GM19438 (cell line): ENCODE measurements at regions not wholly inside any gene's neighbourhood (a gene's known extent, or its start where the extent isn't known, plus 50 kb on each side); places are given as distances from the start of the nearest gene placed in this dataset.
"Not testable (repeated sequence)": the region's sequence is repeated elsewhere in the genome, so short reads cannot be mapped to it uniquely, and the experiment has no call there.

Experiments used
- ATAC-seq: cut with Tn5 transposase; IDR thresholded peaks from one replicate; pipeline ENCODE4 v1.9.1; 2021; ENCODE audit warnings: low read depth; ENCODE audit not compliant: unreplicated experiment

- ATAC-seq = no peak
Measured at GRCh38 chr11:71103266-71103665, 149.1 kb downstream of the SHANK2 start.

- no peak for ATAC-seq
Measured at GRCh38 chr11:71102251-71102995, 150.0 kb downstream of the SHANK2 start.

- ATAC-seq = no peak
Measured at GRCh38 chr11:71101606-71102005, 150.8 kb downstream of the SHANK2 start.

- ATAC-seq = no peak
Measured at GRCh38 chr11:71101046-71101445, 151.3 kb downstream of the SHANK2 start.

GRCh38 chr11:71098776-71099175, 153.6 kb downstream of the SHANK2 start:
- no peak for ATAC-seq

- ATAC-seq = no peak
Measured at GRCh38 chr11:71097506-71098240, 154.7 kb downstream of the SHANK2 start.

GRCh38 chr11:71096751-71097388, 155.5 kb downstream of the SHANK2 start:
- no peak for ATAC-seq

GRCh38 chr11:71095294-71095850, 157.0 kb downstream of the SHANK2 start:
- no peak for ATAC-seq

- ATAC-seq = no peak
Measured at GRCh38 chr11:71094296-71095077, 157.9 kb downstream of the SHANK2 start.

GRCh38 chr11:71093783-71094182, 158.6 kb downstream of the SHANK2 start:
- ATAC-seq = no peak

- no peak for ATAC-seq
Measured at GRCh38 chr11:71091506-71092265, 160.7 kb downstream of the SHANK2 start.

- no peak for ATAC-seq
Measured at GRCh38 chr11:71089571-71089970, 162.8 kb downstream of the SHANK2 start.

GRCh38 chr11:71088314-71089215, 163.8 kb downstream of the SHANK2 start:
- ATAC-seq = not testable (repeated sequence)

- ATAC-seq = no peak
Measured at GRCh38 chr11:71086687-71087258, 165.6 kb downstream of the SHANK2 start.

GRCh38 chr11:71084306-71085012, 167.9 kb downstream of the SHANK2 start:
- no peak for ATAC-seq

GRCh38 chr11:71083105-71083504, 169.3 kb downstream of the SHANK2 start:
- ATAC-seq = no peak

GRCh38 chr11:71082454-71082853, 169.9 kb downstream of the SHANK2 start:
- ATAC-seq = no peak
